Peyer's patch (tissue), 4 donors: ENCODE measurements at regions not wholly inside any gene's neighbourhood (a gene's known extent, or its start where the extent isn't known, plus 50 kb on each side); places are given as distances from the start of the nearest gene placed in this dataset.
"Not testable (repeated sequence)": the region's sequence is repeated elsewhere in the genome, so short reads cannot be mapped to it uniquely, and the experiment has no call there.

Source experiments
- POLR2A ChIP-seq, 2 donors: fragments of 450-650 bp; IDR thresholded peaks; one replicate each; pipeline ENCODE4 v1.5.1; 2017; ENCODE audit warnings: antibody characterized with exemption in 2 of 2, mild to moderate bottlenecking in 2 of 2, moderate library complexity in 2 of 2
- TF ChIP-seq, protein P1 (sequence below), 6 experiments: fragments of 450-650 bp in 4 of 6; fragments of 200-600 bp in 2 of 6; sonication (generic) in 1 of 6; IDR thresholded peaks; one replicate each; pipeline ENCODE4 v1.5.1; 2017 to 2019; ENCODE audit warnings: antibody characterized with exemption in 6 of 6, mild to moderate bottlenecking in 3 of 6, moderate library complexity in 1 of 6

DNA sequence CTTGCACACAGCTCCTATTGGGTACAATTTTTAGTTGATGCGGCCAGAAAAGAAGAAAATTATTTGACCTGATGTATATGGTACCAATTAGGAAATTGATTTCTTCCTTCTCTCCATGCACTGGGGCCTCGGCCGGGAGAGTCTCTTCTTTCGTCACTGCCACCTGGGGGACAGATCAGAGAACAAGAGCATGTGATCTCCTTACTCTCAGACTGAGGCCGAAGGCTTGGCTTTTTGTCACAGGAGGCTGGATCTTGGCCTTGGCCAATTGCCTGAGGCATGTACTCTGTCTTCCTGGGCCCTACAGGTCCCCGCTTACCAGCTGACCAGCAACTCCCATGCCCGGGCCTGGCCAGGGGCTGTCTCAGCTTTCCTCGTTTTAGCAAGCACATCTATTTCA is 330.3 kb downstream of the KLF13 start:
- TF ChIP-seq, protein P1, sequence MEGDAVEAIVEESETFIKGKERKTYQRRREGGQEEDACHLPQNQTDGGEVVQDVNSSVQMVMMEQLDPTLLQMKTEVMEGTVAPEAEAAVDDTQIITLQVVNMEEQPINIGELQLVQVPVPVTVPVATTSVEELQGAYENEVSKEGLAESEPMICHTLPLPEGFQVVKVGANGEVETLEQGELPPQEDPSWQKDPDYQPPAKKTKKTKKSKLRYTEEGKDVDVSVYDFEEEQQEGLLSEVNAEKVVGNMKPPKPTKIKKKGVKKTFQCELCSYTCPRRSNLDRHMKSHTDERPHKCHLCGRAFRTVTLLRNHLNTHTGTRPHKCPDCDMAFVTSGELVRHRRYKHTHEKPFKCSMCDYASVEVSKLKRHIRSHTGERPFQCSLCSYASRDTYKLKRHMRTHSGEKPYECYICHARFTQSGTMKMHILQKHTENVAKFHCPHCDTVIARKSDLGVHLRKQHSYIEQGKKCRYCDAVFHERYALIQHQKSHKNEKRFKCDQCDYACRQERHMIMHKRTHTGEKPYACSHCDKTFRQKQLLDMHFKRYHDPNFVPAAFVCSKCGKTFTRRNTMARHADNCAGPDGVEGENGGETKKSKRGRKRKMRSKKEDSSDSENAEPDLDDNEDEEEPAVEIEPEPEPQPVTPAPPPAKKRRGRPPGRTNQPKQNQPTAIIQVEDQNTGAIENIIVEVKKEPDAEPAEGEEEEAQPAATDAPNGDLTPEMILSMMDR (IDR thresholded peaks at IDR 0.05): not testable (repeated sequence)
- not testable (repeated sequence) for TF ChIP-seq POLR2A (IDR thresholded peaks at IDR 0.05)
